HepG2 (cell line): ENCODE measurements at regions not wholly inside any gene's neighbourhood (a gene's known extent, or its start where the extent isn't known, plus 50 kb on each side); places are given as distances from the start of the nearest gene placed in this dataset.

ENCODE experiments used
- ATAC-seq: fragments of 200-7000 bp; cut with Tn5 transposase; 3 replicates; pipeline ENCODE4 v1.9.1; 2020; ENCODE audit warnings: mild to moderate bottlenecking, moderate library complexity
- BruUV-seq: library from RNA; stranded (reverse); fragments of 400-500 nt; replicated peaks from 2 replicates; lab custom pipeline; 2021; lab: Mats Ljungman, UMichigan
- CTCF ChIA-PET: fragments of 300-600 bp; formaldehyde crosslinking; extraction: SDS; loops from one replicate; lab custom pipeline; 2021; ENCODE audit warnings: low total read pairs, inconsistent platforms, low intra/inter-chr PET ratio; lab: Yijun Ruan, JAX
- POLR2A ChIA-PET: fragments of 350-600 bp; sonication (Branson Sonifier 250); formaldehyde crosslinking; loops from one replicate; lab custom pipeline; 2020; ENCODE audit warnings: antibody characterized with exemption, inconsistent platforms; lab: Yijun Ruan, JAX
- DNase-seq: peaks from one replicate; pipeline ENCODE4 v3.0.0-alpha.2; 2015; ENCODE audit warnings: low spot score
- FAIRE-seq: peaks from 3 replicates; lab custom pipeline; 2011; peaks lifted over from hg19 to GRCh38; lab: Jason Lieb, UNC
- H2AFZ ChIP-seq: one replicate; pipeline ENCODE4 v1.6.1; 2011; ENCODE audit warnings: low read length, inconsistent platforms
- H3K27ac ChIP-seq: fragments of 300-600 bp; 3 replicates; pipeline ENCODE4 v1.8.0; 2011; ENCODE audit warnings: mixed run types, mild to moderate bottlenecking, mixed read lengths, low read length, inconsistent platforms; ENCODE audit not compliant: insufficient read depth; ENCODE audit errors: extremely low read length
- H3K27me3 ChIP-seq, 2 experiments: fragments of 200-600 bp in 1 of 2; 2 replicates in 1 of 2; 3 replicates in 1 of 2; pipeline versions ENCODE4 v1.6.0 to v1.8.0; 2011; ENCODE audit warnings: low read length in 2 of 2, mild to moderate bottlenecking in 2 of 2, moderate library complexity in 2 of 2, inconsistent platforms in 1 of 2; ENCODE audit not compliant: insufficient read depth in 2 of 2, control insufficient read depth in 1 of 2
- H3K36me3 ChIP-seq, 2 experiments: fragments of 200-600 bp in 1 of 2; replicated peaks in 1 of 2; 2 replicates in 1 of 2; 3 replicates in 1 of 2; pipeline versions ENCODE4 v1.5.1 to v1.8.0; 2011; ENCODE audit warnings: low read length in 2 of 2, inconsistent platforms in 1 of 2; ENCODE audit not compliant: insufficient read depth in 2 of 2, control insufficient read depth in 1 of 2
- H3K4me1 ChIP-seq: 2 replicates; pipeline ENCODE4 v1.5.1; 2012; ENCODE audit warnings: low read length, inconsistent platforms; ENCODE audit not compliant: insufficient read depth
- H3K4me2 ChIP-seq: 2 replicates; pipeline ENCODE4 v1.6.0; 2011; ENCODE audit warnings: low read depth, low read length, inconsistent platforms
- H3K4me3 ChIP-seq, 3 experiments: fragments of 200-600 bp in 1 of 3; sonication (generic), shearing (Covaris generic) in 1 of 3; replicated peaks in 1 of 3; 2 replicates each; pipeline ENCODE4 v1.5.1; 2011 to 2016; ENCODE audit warnings: low read length in 3 of 3, inconsistent platforms in 2 of 3, low read depth in 2 of 3, mild to moderate bottlenecking in 2 of 3, control low read depth in 1 of 3, mixed read lengths in 1 of 3; ENCODE audit not compliant: insufficient read depth in 1 of 3
- H3K79me2 ChIP-seq: one replicate; pipeline ENCODE4 v1.6.1; 2011; ENCODE audit warnings: low read length, inconsistent platforms; ENCODE audit not compliant: insufficient read depth
- H3K9ac ChIP-seq: 2 replicates; pipeline ENCODE4 v1.6.0; 2011; ENCODE audit warnings: mild to moderate bottlenecking, low read depth, low read length, inconsistent platforms; ENCODE audit not compliant: insufficient read depth
- H3K9me3 ChIP-seq: 2 replicates; pipeline ENCODE4 v1.5.1; 2012; ENCODE audit warnings: mild to moderate bottlenecking, low read length
- H4K20me1 ChIP-seq: 2 replicates; pipeline ENCODE4 v1.6.0; 2011; ENCODE audit warnings: inconsistent platforms, mild to moderate bottlenecking, low read length, moderate library complexity; ENCODE audit not compliant: insufficient read depth
- ZNF33A ChIP-seq: sonication (generic); formaldehyde crosslinking; IDR thresholded peaks from 2 replicates; pipeline ENCODE4 v1.5.1; 2020; ENCODE audit warnings: missing genetic modification reagents, mild to moderate bottlenecking, moderate library complexity, borderline replicate concordance
- ZNF616 ChIP-seq: sonication (generic); formaldehyde crosslinking; IDR thresholded peaks from 2 replicates; pipeline ENCODE4 v1.5.0; 2020; ENCODE audit warnings: low read depth, mild to moderate bottlenecking, missing genetic modification reagents
- ZNF790 ChIP-seq: sonication (generic); formaldehyde crosslinking; IDR thresholded peaks from 2 replicates; pipeline ENCODE4 v1.8.0; 2022; ENCODE audit warnings: missing genetic modification reagents, mild to moderate bottlenecking, borderline replicate concordance
- WGBS: methylation state at CpG from one replicate; pipeline ENCODE4 v1.1.6; 2017; ENCODE audit warnings: low lambda C conversion rate; 5-methylcytosine and 5-hydroxymethylcytosine counted together
- in situ Hi-C: cut with HindIII; loops from 2 replicates; pipeline ENCODE4 v1.10.0; 2017; ENCODE audit warnings: low pct_unique_long_range_greater_than_20kb; ENCODE audit not compliant: extremely low pct_ligation_motif_present
- intact Hi-C: fragments of 100-400 bp; cut with micrococcal nuclease; formaldehyde crosslinking; loops from one replicate; pipeline ENCODE4 v1.10.0; 2022; ENCODE audit not compliant: unreplicated experiment
- TF ChIP-seq, protein P1 (sequence below), 2 experiments: sonication (generic) in 1 of 2; formaldehyde crosslinking in 1 of 2; IDR thresholded peaks; 2 replicates each; pipeline versions ENCODE4 v1.4.0 to v1.6.1; 2018 to 2020; ENCODE audit warnings: missing genetic modification reagents in 2 of 2, borderline replicate concordance in 1 of 2, low read depth in 1 of 2, mild to moderate bottlenecking in 1 of 2, missing biosample characterization in 1 of 2
- TF ChIP-seq, protein P2 (sequence below): sonication (generic); formaldehyde crosslinking; IDR thresholded peaks from 2 replicates; pipeline ENCODE4 v1.4.0; 2020; ENCODE audit warnings: low read depth, mild to moderate bottlenecking, missing genetic modification reagents
- TF ChIP-seq, protein P3 (sequence below): sonication (generic); formaldehyde crosslinking; IDR thresholded peaks from 2 replicates; pipeline ENCODE4 v1.5.1; 2020; ENCODE audit warnings: mild to moderate bottlenecking, missing genetic modification reagents

DNA sequence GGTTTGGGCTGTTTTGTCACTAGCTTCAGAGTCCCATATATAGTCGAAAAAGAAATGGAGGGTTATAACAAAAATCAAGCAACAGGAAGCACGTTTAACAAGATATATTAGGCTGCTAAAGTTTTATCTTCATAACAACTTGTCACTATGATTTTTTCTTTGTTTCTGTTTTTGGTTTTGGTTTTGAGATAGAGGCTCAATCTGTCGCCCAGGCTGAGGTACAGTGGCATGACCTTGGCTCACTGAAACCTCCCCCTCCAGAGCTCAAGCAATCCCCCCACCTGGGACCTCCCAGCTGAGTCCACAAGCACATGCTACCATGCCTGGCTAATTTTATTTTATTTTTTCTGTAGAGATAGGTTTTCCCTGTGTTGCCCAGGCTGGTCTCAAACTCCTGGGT, 2664.4 kb downstream of the ARAP2 start (continued):
- TF ChIP-seq ZNF33A (CRISPR knock-in tag), result no peak
- TF ChIP-seq, protein P1, sequence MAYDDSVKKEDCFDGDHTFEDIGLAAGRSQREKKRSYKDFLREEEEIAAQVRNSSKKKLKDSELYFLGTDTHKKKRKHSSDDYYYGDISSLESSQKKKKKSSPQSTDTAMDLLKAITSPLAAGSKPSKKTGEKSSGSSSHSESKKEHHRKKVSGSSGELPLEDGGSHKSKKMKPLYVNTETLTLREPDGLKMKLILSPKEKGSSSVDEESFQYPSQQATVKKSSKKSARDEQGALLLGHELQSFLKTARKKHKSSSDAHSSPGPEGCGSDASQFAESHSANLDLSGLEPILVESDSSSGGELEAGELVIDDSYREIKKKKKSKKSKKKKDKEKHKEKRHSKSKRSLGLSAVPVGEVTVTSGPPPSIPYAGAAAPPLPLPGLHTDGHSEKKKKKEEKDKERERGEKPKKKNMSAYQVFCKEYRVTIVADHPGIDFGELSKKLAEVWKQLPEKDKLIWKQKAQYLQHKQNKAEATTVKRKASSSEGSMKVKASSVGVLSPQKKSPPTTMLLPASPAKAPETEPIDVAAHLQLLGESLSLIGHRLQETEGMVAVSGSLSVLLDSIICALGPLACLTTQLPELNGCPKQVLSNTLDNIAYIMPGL (CRISPR knock-in tag; IDR thresholded peaks at IDR 0.05; ENCODE audit: borderline replicate concordance in 1 of 2, low read depth in 1 of 2), result no peak

DNA sequence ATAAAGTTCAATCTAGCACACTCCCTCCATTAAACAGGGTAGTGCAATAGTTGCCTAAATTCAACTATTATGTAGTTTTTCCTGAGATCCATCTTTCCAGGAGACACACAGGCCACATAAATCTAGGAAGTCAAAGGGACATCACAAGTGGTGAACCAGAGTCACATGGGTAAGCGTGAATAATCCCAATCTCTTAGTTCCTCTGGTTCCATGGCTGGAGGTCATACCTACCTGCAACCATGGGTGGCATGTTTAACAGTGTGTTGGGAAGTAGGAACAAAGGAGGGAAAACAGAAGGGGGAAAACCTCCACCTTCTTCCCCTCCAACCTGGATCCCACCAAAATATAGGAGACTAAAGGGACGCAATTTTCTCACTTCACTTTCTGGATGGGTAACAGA, 2651.6 kb downstream of the ARAP2 start:
- no peak overlapping the region for H2AFZ ChIP-seq
- in situ Hi-C loops, result no loop called here
- H3K9ac ChIP-seq, result no peak overlapping the region
- BruUV-seq, result no TSS peak
- POLR2A ChIA-PET, result no interaction called here
- peaks cover 87% of the 10 kb centered on the region for H3K9me3 ChIP-seq
- intact Hi-C loops, result no loop called here
- no peaks in the 10 kb centered on the region for H3K4me1 ChIP-seq
- H3K79me2 ChIP-seq, result no peaks in the 10 kb centered on the region
- no peak overlapping the region for H3K4me2 ChIP-seq
- WGBS, result 35% methylated on average over 2 of the region's 2 CpGs
- no peak for DNase-seq
- no peak for FAIRE-seq
- TF ChIP-seq, protein P2, sequence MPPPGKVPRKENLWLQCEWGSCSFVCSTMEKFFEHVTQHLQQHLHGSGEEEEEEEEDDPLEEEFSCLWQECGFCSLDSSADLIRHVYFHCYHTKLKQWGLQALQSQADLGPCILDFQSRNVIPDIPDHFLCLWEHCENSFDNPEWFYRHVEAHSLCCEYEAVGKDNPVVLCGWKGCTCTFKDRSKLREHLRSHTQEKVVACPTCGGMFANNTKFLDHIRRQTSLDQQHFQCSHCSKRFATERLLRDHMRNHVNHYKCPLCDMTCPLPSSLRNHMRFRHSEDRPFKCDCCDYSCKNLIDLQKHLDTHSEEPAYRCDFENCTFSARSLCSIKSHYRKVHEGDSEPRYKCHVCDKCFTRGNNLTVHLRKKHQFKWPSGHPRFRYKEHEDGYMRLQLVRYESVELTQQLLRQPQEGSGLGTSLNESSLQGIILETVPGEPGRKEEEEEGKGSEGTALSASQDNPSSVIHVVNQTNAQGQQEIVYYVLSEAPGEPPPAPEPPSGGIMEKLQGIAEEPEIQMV, result no peak
- TF ChIP-seq, protein P3, sequence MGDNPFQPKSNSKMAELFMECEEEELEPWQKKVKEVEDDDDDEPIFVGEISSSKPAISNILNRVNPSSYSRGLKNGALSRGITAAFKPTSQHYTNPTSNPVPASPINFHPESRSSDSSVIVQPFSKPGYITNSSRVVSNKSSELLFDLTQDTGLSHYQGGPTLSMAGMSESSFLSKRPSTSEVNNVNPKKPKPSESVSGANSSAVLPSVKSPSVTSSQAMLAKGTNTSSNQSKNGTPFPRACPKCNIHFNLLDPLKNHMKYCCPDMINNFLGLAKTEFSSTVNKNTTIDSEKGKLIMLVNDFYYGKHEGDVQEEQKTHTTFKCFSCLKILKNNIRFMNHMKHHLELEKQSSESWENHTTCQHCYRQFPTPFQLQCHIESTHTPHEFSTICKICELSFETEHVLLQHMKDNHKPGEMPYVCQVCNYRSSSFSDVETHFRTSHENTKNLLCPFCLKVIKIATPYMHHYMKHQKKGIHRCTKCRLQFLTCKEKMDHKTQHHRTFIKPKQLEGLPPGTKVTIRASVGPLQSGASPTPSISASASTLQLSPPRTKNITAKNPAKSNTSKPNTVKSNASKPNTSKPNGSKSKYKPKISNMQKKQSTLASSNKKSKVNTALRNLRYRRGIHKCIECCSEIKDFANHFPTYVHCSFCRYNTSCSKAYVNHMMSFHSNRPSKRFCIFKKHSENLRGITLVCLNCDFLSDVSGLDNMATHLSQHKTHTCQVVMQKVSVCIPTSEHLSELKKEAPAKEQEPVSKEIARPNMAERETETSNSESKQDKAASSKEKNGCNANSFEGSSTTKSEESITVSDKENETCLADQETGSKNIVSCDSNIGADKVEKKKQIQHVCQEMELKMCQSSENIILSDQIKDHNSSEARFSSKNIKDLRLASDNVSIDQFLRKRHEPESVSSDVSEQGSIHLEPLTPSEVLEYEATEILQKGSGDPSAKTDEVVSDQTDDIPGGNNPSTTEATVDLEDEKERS (CRISPR knock-in tag), result no peak
- TF ChIP-seq ZNF616 (peak; percentile 98), ZNF790 (CRISPR knock-in tag) (no peak)
- TF ChIP-seq, all 625 proteins: peak for 1
- Histone ChIP-seq H3K27me3 (no peaks in the 10 kb centered on the region), H3K36me3 (no peaks in the 10 kb centered on the region), H3K27ac (no peak overlapping the region), H3K4me3 (no peak overlapping the region), H4K20me1 (no peaks in the 10 kb centered on the region)
- no peak for ATAC-seq
- CTCF ChIA-PET, result no interaction called here
